MM.1S (cell line): ENCODE measurements at regions not wholly inside any gene's neighbourhood (a gene's known extent, or its start where the extent isn't known, plus 50 kb on each side); places are given as distances from the start of the nearest gene placed in this dataset.

Source experiments
- DNase-seq: peaks from one replicate; pipeline ENCODE4 v3.0.0-alpha.2; 2015
- H2AFZ ChIP-seq: fragments of 300-600 bp; sonication (generic); 2 replicates; pipeline ENCODE4 v1.6.0; 2016; ENCODE audit warnings: antibody characterized with exemption, low read length
- H3F3A ChIP-seq: fragments of 300-600 bp; sonication (generic); 2 replicates; pipeline ENCODE4 v1.6.1; 2016; ENCODE audit warnings: mild to moderate bottlenecking, antibody characterized with exemption, low read length, moderate library complexity, mixed read lengths; ENCODE audit not compliant: insufficient read depth
- H3K27ac ChIP-seq: fragments of 300-600 bp; sonication (generic); 2 replicates; pipeline ENCODE4 v1.5.1; 2016; ENCODE audit warnings: mild to moderate bottlenecking, low read length
- H3K27me3 ChIP-seq: fragments of 300-600 bp; sonication (generic); replicated peaks from 2 replicates; pipeline ENCODE4 v1.6.0; 2016; ENCODE audit warnings: low read length; ENCODE audit not compliant: insufficient read depth
- H3K36me3 ChIP-seq: fragments of 300-600 bp; sonication (generic); replicated peaks from 2 replicates; pipeline ENCODE4 v1.6.1; 2016; ENCODE audit warnings: mild to moderate bottlenecking, low read length, mixed read lengths; ENCODE audit not compliant: insufficient read depth
- H3K4me1 ChIP-seq: fragments of 300-600 bp; sonication (generic); 2 replicates; pipeline ENCODE4 v1.6.1; 2016; ENCODE audit warnings: low read length, mixed read lengths
- H3K4me2 ChIP-seq: fragments of 300-600 bp; sonication (generic); 2 replicates; pipeline ENCODE4 v1.6.0; 2016; ENCODE audit warnings: low read depth, low read length
- H3K4me3 ChIP-seq: fragments of 300-600 bp; sonication (generic); 2 replicates; pipeline ENCODE4 v1.5.1; 2016; ENCODE audit warnings: low read length, mixed read lengths
- H3K79me2 ChIP-seq: fragments of 300-600 bp; sonication (generic); 2 replicates; pipeline ENCODE4 v1.6.1; 2016; ENCODE audit warnings: mixed run types, low read length, mixed read lengths
- H3K9ac ChIP-seq: fragments of 300-600 bp; sonication (generic); 2 replicates; pipeline ENCODE4 v1.6.1; 2016; ENCODE audit warnings: low read length, mixed read lengths
- H3K9me2 ChIP-seq: fragments of 300-600 bp; sonication (generic); replicated peaks from 2 replicates; pipeline ENCODE4 v1.6.1; 2016; ENCODE audit warnings: mild to moderate bottlenecking, low read length, mixed read lengths; ENCODE audit not compliant: insufficient read depth
- H3K9me3 ChIP-seq: fragments of 300-600 bp; sonication (generic); replicated peaks from 2 replicates; pipeline ENCODE4 v1.6.1; 2016; ENCODE audit warnings: mild to moderate bottlenecking, low read length, mixed read lengths; ENCODE audit not compliant: insufficient read depth
- H4K20me1 ChIP-seq: fragments of 300-600 bp; sonication (generic); 2 replicates; pipeline ENCODE4 v1.6.1; 2016; ENCODE audit warnings: mild to moderate bottlenecking, low read length, moderate library complexity, mixed read lengths; ENCODE audit not compliant: insufficient read depth
- CTCF ChIP-seq: fragments of 300-600 bp; sonication (generic); IDR thresholded peaks from 2 replicates; pipeline ENCODE4 v1.5.1; 2016; ENCODE audit warnings: antibody characterized with exemption, low read length, mixed read lengths
- EZH2 ChIP-seq: fragments of 300-600 bp; sonication (generic); optimal IDR thresholded peaks from 2 replicates; pipeline ENCODE3; 2017; ENCODE audit warnings: low read depth, mild to moderate bottlenecking, antibody characterized with exemption, low read length, mixed read lengths
- EZH2phosphoT487 ChIP-seq: fragments of 300-600 bp; sonication (generic); IDR thresholded peaks from 2 replicates; pipeline ENCODE4 v1.6.1; 2018; ENCODE audit warnings: antibody characterized with exemption, low read length

DNA sequence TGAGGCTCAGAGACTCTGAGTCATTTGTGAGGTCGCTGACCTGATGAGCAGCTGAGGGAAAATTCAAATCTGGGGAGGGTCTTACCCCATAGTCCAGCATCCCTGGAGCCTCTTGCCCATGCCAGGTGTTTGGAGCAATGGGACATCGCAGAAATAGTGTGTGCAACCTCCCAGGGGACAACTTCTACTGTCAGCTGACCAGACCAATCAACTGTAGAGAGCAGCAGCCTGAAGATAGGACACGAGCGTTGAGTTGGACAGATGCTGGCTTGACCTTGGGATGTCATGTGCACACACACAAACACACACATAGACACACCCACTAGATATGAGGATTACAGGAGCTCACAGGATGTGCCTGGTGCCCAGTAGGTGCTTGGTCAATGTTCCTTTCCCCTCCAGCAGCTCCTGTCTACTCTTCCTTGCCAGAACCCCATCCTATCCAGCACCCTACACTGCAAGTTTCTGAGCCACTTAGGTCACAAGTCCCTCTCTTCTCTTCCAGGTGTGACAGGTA, 59.1 kb upstream of the MPEG1 start:
- H3K9ac ChIP-seq = no peak overlapping the region

DNA sequence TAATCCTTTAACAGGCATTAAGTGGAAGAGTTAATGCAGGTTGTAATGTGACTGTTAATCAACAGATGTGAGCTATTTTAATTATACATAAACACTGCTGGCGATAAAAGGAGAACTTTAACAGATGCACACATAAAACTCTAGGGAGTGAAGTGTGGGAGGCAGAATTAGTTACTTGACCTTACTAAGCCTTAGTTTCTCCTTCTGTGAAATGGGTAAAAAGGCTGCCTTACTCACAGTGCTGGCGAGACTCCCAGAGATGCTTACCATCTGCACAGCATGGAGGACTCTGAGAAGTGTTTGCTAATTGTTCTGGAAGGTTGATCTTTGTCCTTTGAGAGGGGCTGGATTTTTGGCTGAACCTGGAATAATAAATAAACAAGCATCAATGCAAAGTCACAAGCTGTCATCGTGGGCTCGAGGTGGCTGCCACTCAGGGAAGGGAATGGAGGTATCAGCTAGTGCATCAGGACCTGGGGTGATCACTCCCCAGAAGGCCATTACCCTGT, 58.6 kb upstream of the MPEG1 start:
- Histone ChIP-seq H3K36me3 (no peaks in the 10 kb centered on the region), H2AFZ (no peak overlapping the region), H4K20me1 (no peaks in the 10 kb centered on the region), H3K27me3 (no peaks in the 10 kb centered on the region), H3K4me2 (no peak overlapping the region), H3F3A (no peaks in the 10 kb centered on the region), H3K9me2 (no peaks in the 10 kb centered on the region), H3K4me1 (peaks cover 13% of the 10 kb centered on the region), H3K27ac (no peak overlapping the region), H3K9me3 (no peaks in the 10 kb centered on the region), H3K9ac (no peak overlapping the region), H3K4me3 (no peak overlapping the region), H3K79me2 (no peaks in the 10 kb centered on the region)
- TF ChIP-seq CTCF = no peak
- TF ChIP-seq EZH2phosphoT487 = no peak
- no peak for TF ChIP-seq EZH2
- DNase-seq = no peak

More for the DNA sequence above, 59.1 kb upstream of the MPEG1 start:
- H3K4me1 ChIP-seq = peaks cover 13% of the 10 kb centered on the region
- H3K4me3 ChIP-seq = no peak overlapping the region
- DNase-seq = no peak
- H3K4me2 ChIP-seq = no peak overlapping the region
- H3K36me3 ChIP-seq = no peaks in the 10 kb centered on the region
- no peaks in the 10 kb centered on the region for H3K9me3 ChIP-seq
- H3K27me3 ChIP-seq = no peaks in the 10 kb centered on the region
- H4K20me1 ChIP-seq = no peaks in the 10 kb centered on the region
- no peaks in the 10 kb centered on the region for H3F3A ChIP-seq
- no peak overlapping the region for H2AFZ ChIP-seq
- H3K27ac ChIP-seq = no peak overlapping the region
- H3K79me2 ChIP-seq = no peaks in the 10 kb centered on the region
- H3K9me2 ChIP-seq = no peaks in the 10 kb centered on the region
- TF ChIP-seq EZH2 (no peak), CTCF (no peak), EZH2phosphoT487 (no peak)

GRCh38 chr11:59267736-59268475, 55.2 kb upstream of the MPEG1 start:
- Histone ChIP-seq H3F3A (no peaks in the 10 kb centered on the region), H3K27me3 (no peaks in the 10 kb centered on the region), H2AFZ (no peak overlapping the region), H3K27ac (no peak overlapping the region), H3K4me2 (no peak overlapping the region), H3K36me3 (no peaks in the 10 kb centered on the region), H3K4me1 (peaks cover 2% of the 10 kb centered on the region; the same call in 1 of the 2 replicates), H4K20me1 (no peaks in the 10 kb centered on the region), H3K9ac (no peak overlapping the region), H3K9me2 (no peaks in the 10 kb centered on the region), H3K9me3 (no peaks in the 10 kb centered on the region), H3K79me2 (no peaks in the 10 kb centered on the region), H3K4me3 (no peak overlapping the region)
- no peak for DNase-seq
- no peak for TF ChIP-seq CTCF
- TF ChIP-seq EZH2phosphoT487 = no peak
- TF ChIP-seq EZH2 = no peak
